ENCODE measurements at regions not wholly inside any gene's neighbourhood (a gene's known extent, or its start where the extent isn't known, plus 50 kb on each side); places are given as distances from the start of the nearest gene placed in this dataset.

DNA sequence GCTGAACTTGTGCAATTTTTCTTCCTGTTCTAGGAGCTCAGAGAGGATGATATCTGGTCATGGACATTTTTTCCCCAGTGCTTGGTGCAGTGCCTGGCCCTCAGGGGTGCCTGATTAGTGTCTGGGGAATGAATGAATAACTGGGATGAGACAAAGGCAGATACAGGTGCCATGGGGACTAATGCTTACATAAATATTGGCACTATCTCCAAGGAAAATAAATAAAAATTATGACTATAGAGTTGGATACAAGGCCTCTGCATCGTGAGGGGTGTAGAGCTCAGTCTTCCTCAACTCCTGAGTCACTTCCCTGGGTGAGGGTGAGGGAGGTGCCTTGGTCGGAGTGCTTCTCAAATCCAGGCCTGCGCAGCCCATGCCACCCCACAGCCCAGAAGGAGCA, 188.6 kb downstream of the KCNA5 start:
- TF ChIP-seq YY1 (IDR thresholded peaks at IDR 0.05; ENCODE audit: insufficient read depth, insufficient read length) (no peak), SUZ12 (IDR thresholded peaks at IDR 0.05; ENCODE audit: extremely low read depth, insufficient read depth, insufficient read length) (no peak), ZNF274 (IDR thresholded peaks at IDR 0.05; ENCODE audit: low read depth, low read length) (no peak)
